ENCODE measurements at regions not wholly inside any gene's neighbourhood (a gene's known extent, or its start where the extent isn't known, plus 50 kb on each side); places are given as distances from the start of the nearest gene placed in this dataset.

DNA sequence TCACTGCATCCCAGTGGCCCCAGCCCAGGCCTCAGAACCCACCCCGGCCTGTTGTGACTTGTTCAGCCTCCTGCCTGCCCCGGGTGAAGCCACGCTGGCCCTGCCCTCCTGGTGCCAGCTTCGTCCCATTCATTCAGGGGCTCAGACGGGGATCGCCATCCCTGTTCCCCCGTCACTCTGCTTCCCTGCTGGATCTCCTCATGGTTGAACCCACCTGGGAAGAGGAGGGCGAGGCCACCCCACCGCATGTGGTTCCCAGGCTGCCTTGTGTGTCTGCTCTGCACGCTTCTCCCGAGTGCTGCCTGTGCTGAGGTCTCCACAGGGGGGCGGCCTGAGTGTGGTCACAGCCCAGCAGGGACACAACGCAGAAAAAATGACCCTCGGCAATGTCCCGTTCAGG lies 108.2 kb upstream of the ACTRT2 start:
- TF ChIP-seq, protein P1, sequence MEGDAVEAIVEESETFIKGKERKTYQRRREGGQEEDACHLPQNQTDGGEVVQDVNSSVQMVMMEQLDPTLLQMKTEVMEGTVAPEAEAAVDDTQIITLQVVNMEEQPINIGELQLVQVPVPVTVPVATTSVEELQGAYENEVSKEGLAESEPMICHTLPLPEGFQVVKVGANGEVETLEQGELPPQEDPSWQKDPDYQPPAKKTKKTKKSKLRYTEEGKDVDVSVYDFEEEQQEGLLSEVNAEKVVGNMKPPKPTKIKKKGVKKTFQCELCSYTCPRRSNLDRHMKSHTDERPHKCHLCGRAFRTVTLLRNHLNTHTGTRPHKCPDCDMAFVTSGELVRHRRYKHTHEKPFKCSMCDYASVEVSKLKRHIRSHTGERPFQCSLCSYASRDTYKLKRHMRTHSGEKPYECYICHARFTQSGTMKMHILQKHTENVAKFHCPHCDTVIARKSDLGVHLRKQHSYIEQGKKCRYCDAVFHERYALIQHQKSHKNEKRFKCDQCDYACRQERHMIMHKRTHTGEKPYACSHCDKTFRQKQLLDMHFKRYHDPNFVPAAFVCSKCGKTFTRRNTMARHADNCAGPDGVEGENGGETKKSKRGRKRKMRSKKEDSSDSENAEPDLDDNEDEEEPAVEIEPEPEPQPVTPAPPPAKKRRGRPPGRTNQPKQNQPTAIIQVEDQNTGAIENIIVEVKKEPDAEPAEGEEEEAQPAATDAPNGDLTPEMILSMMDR (conservative IDR thresholded peaks at IDR 0.05; ENCODE audit: low read depth, low read length) = peak; percentile 15; the same call in 1 of the 2 replicates
- TF ChIP-seq EZH2 (IDR thresholded peaks at IDR 0.05; ENCODE audit: low read length, unreplicated experiment) = no peak
- TF ChIP-seq EZH2phosphoT487 (IDR thresholded peaks at IDR 0.05; ENCODE audit: borderline replicate concordance, low read length) = no peak

Data from PC-3 (cell line).